B cell (primary cell): ENCODE measurements at regions not wholly inside any gene's neighbourhood (a gene's known extent, or its start where the extent isn't known, plus 50 kb on each side); places are given as distances from the start of the nearest gene placed in this dataset.

Experiments used
- ATAC-seq: fragments of 200-7000 bp; cut with Tn5 transposase; one replicate; pipeline ENCODE4 v1.10.0; 2021; ENCODE audit warnings: low read depth, mild to moderate bottlenecking, moderate number of reproducible peaks, moderate library complexity
- CTCF ChIA-PET: fragments of 350-600 bp; sonication (Branson Sonifier 250); formaldehyde crosslinking; loops from one replicate; lab custom pipeline; 2021; ENCODE audit warnings: antibody characterized with exemption, inconsistent platforms; lab: Charles Lee
- POLR2A ChIA-PET: fragments of 350-600 bp; sonication (Branson Sonifier 250); formaldehyde crosslinking; loops from one replicate; lab custom pipeline; 2021; ENCODE audit warnings: antibody characterized with exemption; lab: Charles Lee
- DNase-seq: peaks from one replicate; pipeline ENCODE4 v3.0.0; 2013
- H2AFZ ChIP-seq: 2 replicates; pipeline ENCODE4 v1.6.1; 2012; ENCODE audit warnings: mild to moderate bottlenecking, low read depth, low read length; ENCODE audit not compliant: insufficient read depth, poor library complexity, severe bottlenecking
- H3K27ac ChIP-seq, 2 donors: 1 replicate in 1 of 2; 2 replicates in 1 of 2; pipeline ENCODE4 v1.5.1; 2012 to 2013; ENCODE audit warnings: low read length in 2 of 2, mild to moderate bottlenecking in 2 of 2, moderate library complexity in 1 of 2
- H3K27me3 ChIP-seq, 4 experiments: fragments of 200-600 bp in 1 of 4; sonication (generic) in 1 of 4; replicated peaks in 1 of 4; 1 replicate in 2 of 4; 2 replicates in 2 of 4; pipeline versions ENCODE4 v1.6.1 to v1.7.0; 2013 to 2016; ENCODE audit warnings: low read length in 3 of 4, mild to moderate bottlenecking in 2 of 4, mixed read lengths in 1 of 4, moderate library complexity in 1 of 4; ENCODE audit not compliant: insufficient read depth in 4 of 4, control insufficient read depth in 3 of 4; ENCODE audit errors: control extremely low read depth in 1 of 4
- H3K36me3 ChIP-seq, 2 experiments: replicated peaks in 1 of 2; 1 replicate in 1 of 2; 2 replicates in 1 of 2; pipeline versions ENCODE4 v1.6.1 to v1.7.1; 2013; ENCODE audit warnings: low read length in 1 of 2; ENCODE audit not compliant: insufficient read depth in 2 of 2, control insufficient read depth in 1 of 2; ENCODE audit errors: control extremely low read depth in 1 of 2, extremely low read depth in 1 of 2
- H3K4me1 ChIP-seq, 2 donors: fragments of 200-600 bp in 1 of 2; sonication (generic) in 1 of 2; 1 replicate in 1 of 2; 2 replicates in 1 of 2; pipeline versions ENCODE4 v1.5.1 to v1.6.1; 2013 to 2017; ENCODE audit warnings: low read length in 2 of 2; ENCODE audit not compliant: control insufficient read depth in 2 of 2, insufficient read depth in 2 of 2
- H3K4me2 ChIP-seq: replicated peaks from 2 replicates; pipeline ENCODE3; 2012; ENCODE audit warnings: mild to moderate bottlenecking, low read depth, low read length; ENCODE audit not compliant: poor library complexity, severe bottlenecking
- H3K4me3 ChIP-seq, 5 experiments: fragments of 200-600 bp in 1 of 5; sonication (generic) in 1 of 5; 1 replicate in 3 of 5; 2 replicates in 2 of 5; pipeline versions ENCODE4 v1.5.1 to v1.7.0; 2011 to 2016; ENCODE audit warnings: low read length in 4 of 5, mild to moderate bottlenecking in 4 of 5, low read depth in 2 of 5, control low read depth in 1 of 5, moderate library complexity in 1 of 5; ENCODE audit not compliant: insufficient read depth in 1 of 5; ENCODE audit errors: control extremely low read depth in 1 of 5, extremely low read depth in 1 of 5
- H3K79me2 ChIP-seq: fragments of 200-600 bp; sonication (generic); one replicate; pipeline ENCODE4 v1.6.0; 2016; ENCODE audit warnings: low read length; ENCODE audit not compliant: control insufficient read depth, insufficient read depth
- H3K9ac ChIP-seq: fragments of 200-600 bp; sonication (generic); 2 replicates; pipeline ENCODE4 v1.6.1; 2017; ENCODE audit warnings: mild to moderate bottlenecking, low read length, moderate library complexity
- H3K9me3 ChIP-seq, 3 donors: one replicate each; pipeline versions ENCODE4 v1.6.1 to v1.7.1; 2013; ENCODE audit warnings: low read length in 2 of 3; ENCODE audit not compliant: control insufficient read depth in 2 of 3, insufficient read depth in 1 of 3; ENCODE audit errors: control extremely low read depth in 1 of 3
- H4K20me1 ChIP-seq: 2 replicates; pipeline ENCODE4 v1.6.0; 2012; ENCODE audit warnings: mild to moderate bottlenecking, low read length; ENCODE audit not compliant: insufficient read depth, control insufficient read depth, poor library complexity, severe bottlenecking
- H3K27ac Mint-ChIP-seq: one replicate; pipeline ENCODE4 v1.8.0; 2021; ENCODE audit warnings: mixed read lengths
- H3K27me3 Mint-ChIP-seq: one replicate; pipeline ENCODE4 v1.8.0; 2021; ENCODE audit warnings: mixed read lengths
- H3K4me1 Mint-ChIP-seq: one replicate; pipeline ENCODE4 v1.8.0; 2021; ENCODE audit warnings: mixed read lengths
- H3K4me3 Mint-ChIP-seq: one replicate; pipeline ENCODE4 v1.8.0; 2021; ENCODE audit warnings: mixed read lengths
- H3K9me3 Mint-ChIP-seq: one replicate; pipeline ENCODE4 v1.8.0; 2022; ENCODE audit warnings: mixed read lengths; ENCODE audit not compliant: insufficient read depth
- CTCF ChIP-seq: fragments of 200-600 bp; IDR thresholded peaks from one replicate; pipeline ENCODE4 v1.8.0; 2022; ENCODE audit warnings: antibody characterized with exemption, mild to moderate bottlenecking
- EZH2 ChIP-seq: IDR thresholded peaks from 2 replicates; pipeline ENCODE4 v1.6.1; 2012; ENCODE audit warnings: borderline replicate concordance, low read depth, mild to moderate bottlenecking, moderate library complexity, low read length; ENCODE audit not compliant: insufficient read depth, poor library complexity, severe bottlenecking
- WGBS: methylation state at CpG from one replicate; pipeline ENCODE4 v1.1.5; 2013; ENCODE audit warnings: missing lambda C conversion rate; ENCODE audit not compliant: insufficient coverage; 5-methylcytosine and 5-hydroxymethylcytosine counted together
- intact Hi-C: fragments of 100-400 bp; cut with micrococcal nuclease; formaldehyde crosslinking; loops from one replicate; pipeline ENCODE4 v1.10.0; 2022

- Mint-ChIP-seq H3K27me3 (peaks cover 13% of the 10 kb centered on the region), H3K27ac (no peak overlapping the region), H3K4me1 (no peaks in the 10 kb centered on the region), H3K9me3 (no peaks in the 10 kb centered on the region), H3K4me3 (no peak overlapping the region)
- H3K9ac ChIP-seq, result no peak overlapping the region
- CTCF ChIA-PET, result no interaction called here
- H3K36me3 ChIP-seq, result no peaks in the 10 kb centered on the region
- no peaks in the 10 kb centered on the region for H4K20me1 ChIP-seq
- H3K27me3 ChIP-seq, result peaks cover 0 to 4% (median 0%) of the 10 kb centered on the region in 4 experiments
- no peaks in the 10 kb centered on the region for H3K4me1 ChIP-seq
- intact Hi-C loops, result no loop called here
- no peak overlapping the region for H3K4me3 ChIP-seq
- DNase-seq (no peak), ATAC-seq (no peak)
- no peaks in the 10 kb centered on the region for H3K79me2 ChIP-seq
- WGBS, result 82% methylated on average over 14 of the region's 15 CpGs
- H3K9me3 ChIP-seq, result peaks cover 0 to 19% (median 0%) of the 10 kb centered on the region in 3 donors
- POLR2A ChIA-PET, result no interaction called here
- H2AFZ ChIP-seq, result no peak overlapping the region
- H3K27ac ChIP-seq, result no peak overlapping the region
- TF ChIP-seq EZH2 (no peak), CTCF (no peak)
- no peak overlapping the region for H3K4me2 ChIP-seq
Measured at GRCh38 chr11:116636341-116636929, 136.4 kb downstream of the BUD13 start.

- TF ChIP-seq CTCF (no peak), EZH2 (no peak)
- Histone ChIP-seq H4K20me1 (no peaks in the 10 kb centered on the region), H3K79me2 (no peaks in the 10 kb centered on the region), H3K9me3 (peaks cover 0 to 15% (median 1%) of the 10 kb centered on the region in 3 donors), H3K27me3 (no peaks in the 10 kb centered on the region), H3K4me2 (no peak overlapping the region), H3K9ac (no peak overlapping the region), H2AFZ (no peak overlapping the region), H3K4me1 (no peaks in the 10 kb centered on the region), H3K36me3 (no peaks in the 10 kb centered on the region), H3K27ac (no peak overlapping the region), H3K4me3 (no peak overlapping the region)
- no peaks in the 10 kb centered on the region for H3K4me1 Mint-ChIP-seq
- ATAC-seq, result no peak
- peaks cover 13% of the 10 kb centered on the region for H3K27me3 Mint-ChIP-seq
- 87% methylated on average over 1 of the region's 3 CpGs for WGBS
- no peak overlapping the region for H3K27ac Mint-ChIP-seq
- intact Hi-C loops, result no loop called here
- no peak overlapping the region for H3K4me3 Mint-ChIP-seq
- ChIA-PET POLR2A (no interaction called here), CTCF (no interaction called here)
- DNase-seq, result no peak
- peaks cover 3% of the 10 kb centered on the region for H3K9me3 Mint-ChIP-seq
Measured at GRCh38 chr11:116631201-116631600, 141.6 kb downstream of the BUD13 start.
